PC-9 (cell line): ENCODE measurements at regions not wholly inside any gene's neighbourhood (a gene's known extent, or its start where the extent isn't known, plus 50 kb on each side); places are given as distances from the start of the nearest gene placed in this dataset.

ENCODE experiments used
- BruUV-seq: library from RNA; stranded (reverse); fragments of 400-500 nt; replicated peaks from 2 replicates; lab custom pipeline; 2021; lab: Mats Ljungman, UMichigan
- CTCF ChIA-PET: fragments of 300-600 bp; sonication (Branson Sonifier 250); formaldehyde crosslinking; loops from one replicate; lab custom pipeline; 2022; ENCODE audit warnings: antibody characterized with exemption; lab: Charles Lee
- POLR2A ChIA-PET: fragments of 300-600 bp; sonication (Branson Sonifier 250); formaldehyde crosslinking; loops from one replicate; lab custom pipeline; 2022; ENCODE audit warnings: antibody characterized with exemption; ENCODE audit not compliant: unreplicated experiment; lab: Charles Lee
- DNase-seq, 2 experiments: peaks; one replicate each; pipeline versions ENCODE4 v3.0.0 to v3.0.0-alpha.2; 2015 to 2022; ENCODE audit warnings: mixed read lengths in 1 of 2
- H2AFZ ChIP-seq: fragments of 200-600 bp; sonication (generic); 2 replicates; pipeline ENCODE4 v1.8.1; 2017; ENCODE audit warnings: antibody characterized with exemption
- H3F3A ChIP-seq: fragments of 200-600 bp; sonication (generic); 2 replicates; pipeline ENCODE4 v1.8.1; 2017; ENCODE audit warnings: antibody characterized with exemption, mild to moderate bottlenecking, low read depth; ENCODE audit not compliant: insufficient read depth
- H3K27ac ChIP-seq: fragments of 200-600 bp; sonication (generic); 2 replicates; pipeline ENCODE4 v1.6.1; 2016; ENCODE audit warnings: mixed run types
- H3K27me3 ChIP-seq: fragments of 200-600 bp; sonication (generic); 2 replicates; pipeline ENCODE4 v1.6.1; 2016; ENCODE audit warnings: low read depth, mixed run types; ENCODE audit not compliant: insufficient read depth
- H3K36me3 ChIP-seq: fragments of 200-600 bp; sonication (generic); 2 replicates; pipeline ENCODE4 v1.6.1; 2016; ENCODE audit warnings: low read depth, mixed run types
- H3K4me1 ChIP-seq: fragments of 200-600 bp; sonication (generic); replicated peaks from 2 replicates; pipeline ENCODE4 v1.6.1; 2016; ENCODE audit warnings: mixed run types; ENCODE audit not compliant: insufficient read depth
- H3K4me2 ChIP-seq: fragments of 200-600 bp; sonication (generic); 2 replicates; pipeline ENCODE4 v1.6.1; 2017; ENCODE audit warnings: mixed run types
- H3K4me3 ChIP-seq: fragments of 200-600 bp; sonication (generic); 2 replicates; pipeline ENCODE4 v1.6.1; 2016; ENCODE audit warnings: mixed run types
- H3K79me2 ChIP-seq: fragments of 200-600 bp; sonication (generic); 2 replicates; pipeline ENCODE4 v1.6.1; 2017; ENCODE audit warnings: low read depth, mixed run types
- H3K9me2 ChIP-seq: fragments of 200-600 bp; sonication (generic); 2 replicates; pipeline ENCODE4 v1.8.1; 2017; ENCODE audit warnings: mild to moderate bottlenecking; ENCODE audit not compliant: insufficient read depth
- H3K9me3 ChIP-seq: fragments of 200-600 bp; sonication (generic); 2 replicates; pipeline ENCODE4 v1.8.1; 2016; ENCODE audit warnings: low read depth; ENCODE audit not compliant: insufficient read depth
- H4K20me1 ChIP-seq: fragments of 200-600 bp; sonication (generic); 2 replicates; pipeline ENCODE4 v1.8.1; 2017; ENCODE audit not compliant: insufficient read depth
- CTCF ChIP-seq: fragments of 200-600 bp; sonication (generic); conservative IDR thresholded peaks from 2 replicates; pipeline ENCODE4 v1.6.1; 2017; ENCODE audit warnings: mixed run types, antibody characterized with exemption, mild to moderate bottlenecking, moderate library complexity
- EZH2 ChIP-seq: fragments of 200-600 bp; sonication (generic); IDR thresholded peaks from 2 replicates; pipeline ENCODE4 v1.8.0; 2017; ENCODE audit warnings: antibody characterized with exemption, low read depth
- intact Hi-C: fragments of 100-400 bp; cut with micrococcal nuclease; formaldehyde crosslinking; loops from one replicate; pipeline ENCODE4 v1.10.0; 2022; ENCODE audit not compliant: unreplicated experiment

- H3K4me2 ChIP-seq = no peak overlapping the region
- intact Hi-C loops = no loop called here
- no peaks in the 10 kb centered on the region for H3K27me3 ChIP-seq
- POLR2A ChIA-PET = no interaction called here
- no peaks in the 10 kb centered on the region for H3K36me3 ChIP-seq
- H2AFZ ChIP-seq = no peak overlapping the region
- H3F3A ChIP-seq = no peaks in the 10 kb centered on the region
- DNase-seq = no peak
- no peaks in the 10 kb centered on the region for H3K4me1 ChIP-seq
- H4K20me1 ChIP-seq = no peaks in the 10 kb centered on the region
- no peak overlapping the region for H3K4me3 ChIP-seq
- BruUV-seq = no TSS peak
- no peaks in the 10 kb centered on the region for H3K9me3 ChIP-seq
- TF ChIP-seq EZH2 (no peak), CTCF (no peak)
- no peaks in the 10 kb centered on the region for H3K9me2 ChIP-seq
- no peaks in the 10 kb centered on the region for H3K79me2 ChIP-seq
- no peak overlapping the region for H3K27ac ChIP-seq
- CTCF ChIA-PET = no interaction called here
Observed at GRCh38 chr5:28117691-28118090, 1079.3 kb upstream of the CDH9 start.

GRCh38 chr5:28117273-28117672 is 1078.9 kb upstream of the CDH9 start:
- H3F3A ChIP-seq = no peaks in the 10 kb centered on the region
- H3K4me3 ChIP-seq = no peak overlapping the region
- no peak overlapping the region for H3K4me2 ChIP-seq
- H3K79me2 ChIP-seq = no peaks in the 10 kb centered on the region
- H3K27ac ChIP-seq = no peak overlapping the region
- H2AFZ ChIP-seq = no peak overlapping the region
- TF ChIP-seq CTCF (no peak), EZH2 (no peak)
- no peak for DNase-seq
- POLR2A ChIA-PET = no interaction called here
- CTCF ChIA-PET = no interaction called here
- H3K36me3 ChIP-seq = no peaks in the 10 kb centered on the region
- H3K9me3 ChIP-seq = no peaks in the 10 kb centered on the region
- H4K20me1 ChIP-seq = no peaks in the 10 kb centered on the region
- intact Hi-C loops = no loop called here
- BruUV-seq = no TSS peak
- no peaks in the 10 kb centered on the region for H3K27me3 ChIP-seq
- no peaks in the 10 kb centered on the region for H3K4me1 ChIP-seq
- H3K9me2 ChIP-seq = no peaks in the 10 kb centered on the region

GRCh38 chr5:28110781-28111180 is 1072.4 kb upstream of the CDH9 start:
- H3K9me2 ChIP-seq = no peaks in the 10 kb centered on the region
- no peak overlapping the region for H3K4me3 ChIP-seq
- H3K79me2 ChIP-seq = no peaks in the 10 kb centered on the region
- no peak for DNase-seq
- H3K4me2 ChIP-seq = no peak overlapping the region
- no peak for TF ChIP-seq EZH2
- TF ChIP-seq CTCF = no peak
- CTCF ChIA-PET = no interaction called here
- BruUV-seq = no TSS peak
- no peaks in the 10 kb centered on the region for H3K27me3 ChIP-seq
- no peaks in the 10 kb centered on the region for H3F3A ChIP-seq
- no peaks in the 10 kb centered on the region for H3K9me3 ChIP-seq
- POLR2A ChIA-PET = no interaction called here
- no peaks in the 10 kb centered on the region for H3K36me3 ChIP-seq
- no peak overlapping the region for H2AFZ ChIP-seq
- no peaks in the 10 kb centered on the region for H4K20me1 ChIP-seq
- no peak overlapping the region for H3K27ac ChIP-seq
- H3K4me1 ChIP-seq = no peaks in the 10 kb centered on the region
- intact Hi-C loops = no loop called here
